ENCODE measurements at regions not wholly inside any gene's neighbourhood (a gene's known extent, or its start where the extent isn't known, plus 50 kb on each side); places are given as distances from the start of the nearest gene placed in this dataset.

DNA sequence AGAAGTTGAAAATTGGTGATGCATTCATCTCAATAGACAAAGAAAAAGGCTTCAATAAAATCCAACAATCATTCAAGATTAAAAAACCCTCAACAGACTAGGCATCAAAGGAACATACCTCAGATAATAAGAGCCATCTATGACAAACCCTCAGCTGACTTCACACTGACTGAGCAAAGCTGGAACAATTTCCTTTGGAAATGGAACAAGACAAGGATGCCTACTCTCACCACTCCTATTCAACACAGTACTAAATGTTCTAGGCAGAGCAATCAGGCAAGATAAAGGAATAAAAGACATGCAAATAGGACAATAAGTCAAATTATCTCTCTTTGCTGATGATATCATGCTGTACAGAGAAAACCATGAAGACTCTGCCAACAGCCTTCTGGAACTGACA, 1188.1 kb downstream of the DTWD2 start:
- TF ChIP-seq, protein P1, sequence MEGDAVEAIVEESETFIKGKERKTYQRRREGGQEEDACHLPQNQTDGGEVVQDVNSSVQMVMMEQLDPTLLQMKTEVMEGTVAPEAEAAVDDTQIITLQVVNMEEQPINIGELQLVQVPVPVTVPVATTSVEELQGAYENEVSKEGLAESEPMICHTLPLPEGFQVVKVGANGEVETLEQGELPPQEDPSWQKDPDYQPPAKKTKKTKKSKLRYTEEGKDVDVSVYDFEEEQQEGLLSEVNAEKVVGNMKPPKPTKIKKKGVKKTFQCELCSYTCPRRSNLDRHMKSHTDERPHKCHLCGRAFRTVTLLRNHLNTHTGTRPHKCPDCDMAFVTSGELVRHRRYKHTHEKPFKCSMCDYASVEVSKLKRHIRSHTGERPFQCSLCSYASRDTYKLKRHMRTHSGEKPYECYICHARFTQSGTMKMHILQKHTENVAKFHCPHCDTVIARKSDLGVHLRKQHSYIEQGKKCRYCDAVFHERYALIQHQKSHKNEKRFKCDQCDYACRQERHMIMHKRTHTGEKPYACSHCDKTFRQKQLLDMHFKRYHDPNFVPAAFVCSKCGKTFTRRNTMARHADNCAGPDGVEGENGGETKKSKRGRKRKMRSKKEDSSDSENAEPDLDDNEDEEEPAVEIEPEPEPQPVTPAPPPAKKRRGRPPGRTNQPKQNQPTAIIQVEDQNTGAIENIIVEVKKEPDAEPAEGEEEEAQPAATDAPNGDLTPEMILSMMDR (IDR thresholded peaks at IDR 0.05; ENCODE audit: low read depth, low read length, poor library complexity, severe bottlenecking) = no peak
- TF ChIP-seq EZH2phosphoT487 (IDR thresholded peaks at IDR 0.05; ENCODE audit: borderline replicate concordance, low read length) = no peak
